ENCODE measurements at regions not wholly inside any gene's neighbourhood (a gene's known extent, or its start where the extent isn't known, plus 50 kb on each side); places are given as distances from the start of the nearest gene placed in this dataset.
A peak's percentile ranks its signal among the peaks of the same experiment; 100 is the strongest.

- Histone ChIP-seq H3K9me3 (ENCODE audit: insufficient read depth, low read depth, low read length) (no peaks in the 10 kb centered on the region), H3K27ac (ENCODE audit: low read depth, low read length) (no peak overlapping the region), H3K4me3 (ENCODE audit: low read length) (no peak overlapping the region), H3K9ac (ENCODE audit: low read depth, low read length) (no peak overlapping the region), H3K36me3 (ENCODE audit: insufficient read depth, low read length) (no peaks in the 10 kb centered on the region), H3K27me3 (ENCODE audit: insufficient read depth, low read length) (peaks cover 59% of the 10 kb centered on the region), H3K4me1 (ENCODE audit: insufficient read depth, low read length) (peaks cover 25% of the 10 kb centered on the region)
Observed at GRCh38 chr11:123362186-123362585, 67.9 kb upstream of the GRAMD1B start.

GRCh38 chr11:123361110-123361509, 69.0 kb upstream of the GRAMD1B start:
- 86% methylated on average over 1 of the region's 1 CpG for WGBS

GRCh38 chr11:123360267-123360936, 69.7 kb upstream of the GRAMD1B start:
- Histone ChIP-seq H3K36me3 (ENCODE audit: insufficient read depth, low read length) (no peaks in the 10 kb centered on the region), H3K9me3 (ENCODE audit: insufficient read depth, low read depth, low read length) (no peaks in the 10 kb centered on the region), H3K27me3 (ENCODE audit: insufficient read depth, low read length) (peaks cover 71% of the 10 kb centered on the region), H3K27ac (ENCODE audit: low read depth, low read length) (no peak overlapping the region), H3K9ac (ENCODE audit: low read depth, low read length) (no peak overlapping the region), H3K4me1 (ENCODE audit: insufficient read depth, low read length) (peaks cover 12% of the 10 kb centered on the region; the same call in 1 of the 2 replicates), H3K4me3 (ENCODE audit: low read length) (no peak overlapping the region)
- 95% methylated on average over 10 of the region's 10 CpGs for WGBS

More at GRCh38 chr11:123361110-123361509, 69.0 kb upstream of the GRAMD1B start:
- Histone ChIP-seq H3K4me1 (ENCODE audit: insufficient read depth, low read length) (peaks cover 19% of the 10 kb centered on the region), H3K27ac (ENCODE audit: low read depth, low read length) (no peak overlapping the region), H3K4me3 (ENCODE audit: low read length) (no peak overlapping the region), H3K27me3 (ENCODE audit: insufficient read depth, low read length) (peaks cover 70% of the 10 kb centered on the region), H3K9ac (ENCODE audit: low read depth, low read length) (no peak overlapping the region), H3K9me3 (ENCODE audit: insufficient read depth, low read depth, low read length) (no peaks in the 10 kb centered on the region), H3K36me3 (ENCODE audit: insufficient read depth, low read length) (no peaks in the 10 kb centered on the region)

DNA sequence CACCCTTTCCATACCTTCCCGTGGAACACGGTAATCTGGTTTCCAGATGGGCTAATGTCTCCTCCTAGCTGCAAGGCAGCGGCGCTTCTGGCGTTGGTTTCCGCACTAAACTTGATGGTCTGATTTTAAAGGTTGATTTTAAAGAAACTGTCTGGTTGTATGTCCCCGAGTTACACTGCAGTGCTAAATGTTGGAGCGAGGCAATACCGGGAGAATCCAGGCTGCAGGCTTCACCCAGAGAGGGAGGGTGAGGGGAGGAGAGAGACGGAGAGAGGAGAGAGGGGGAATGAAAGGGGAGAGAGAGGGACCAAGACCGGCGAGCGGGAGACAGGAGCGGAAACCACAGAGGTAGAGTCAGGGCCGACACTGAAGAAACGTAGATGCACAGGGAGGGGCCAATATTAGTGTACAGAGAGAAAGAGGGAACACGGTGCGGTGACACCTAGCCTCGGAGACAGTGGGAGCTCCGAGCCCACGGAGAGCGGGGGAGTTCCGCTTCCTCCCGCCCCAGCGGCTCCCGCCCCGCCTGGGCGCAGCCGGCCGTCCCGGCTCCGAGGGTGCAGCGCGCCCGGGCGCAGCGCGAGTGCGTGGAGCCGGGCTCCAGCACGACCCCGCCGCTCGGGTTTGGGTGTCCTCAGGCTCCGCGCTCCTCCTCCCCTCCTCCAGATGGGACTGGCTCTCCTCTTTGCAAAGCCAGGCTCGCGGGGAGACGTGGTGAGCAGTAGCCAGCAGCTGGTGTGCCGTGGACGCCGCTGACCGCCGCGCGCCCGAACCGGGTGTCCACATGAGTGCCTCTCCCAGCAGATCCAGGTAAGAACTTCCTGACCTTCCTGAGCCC, 71.9 kb upstream of the GRAMD1B start:
- H3K36me3 ChIP-seq (ENCODE audit: insufficient read depth, low read length) = no peaks in the 10 kb centered on the region
- peak overlapping the region; percentile 54 for H3K9ac ChIP-seq (ENCODE audit: low read depth, low read length)
- peak overlapping the region; percentile 77 for H3K4me3 ChIP-seq (ENCODE audit: low read length)
- peaks cover 11% of the 10 kb centered on the region; the same call in 1 of the 2 replicates for H3K4me1 ChIP-seq (ENCODE audit: insufficient read depth, low read length)
- no peaks in the 10 kb centered on the region for H3K9me3 ChIP-seq (ENCODE audit: insufficient read depth, low read depth, low read length)
- peaks cover 73% of the 10 kb centered on the region for H3K27me3 ChIP-seq (ENCODE audit: insufficient read depth, low read length)
- 1% methylated on average over 58 of the region's 58 CpGs for WGBS
- H3K27ac ChIP-seq (ENCODE audit: low read depth, low read length) = no peak overlapping the region

- Histone ChIP-seq H3K9ac (ENCODE audit: low read depth, low read length) (no peak overlapping the region), H3K36me3 (ENCODE audit: insufficient read depth, low read length) (no peaks in the 10 kb centered on the region), H3K27ac (ENCODE audit: low read depth, low read length) (no peak overlapping the region), H3K27me3 (ENCODE audit: insufficient read depth, low read length) (peaks cover 67% of the 10 kb centered on the region), H3K4me1 (ENCODE audit: insufficient read depth, low read length) (0 out of 2 replicates have a peak, but pooled peaks cover 5% of the 10 kb centered on the region), H3K4me3 (ENCODE audit: low read length) (peak overlapping the region; percentile 77), H3K9me3 (ENCODE audit: insufficient read depth, low read depth, low read length) (no peaks in the 10 kb centered on the region)
- WGBS = 65% methylated on average over 9 of the region's 9 CpGs
Observed at GRCh38 chr11:123357353-123357989, 72.6 kb upstream of the GRAMD1B start.

GRCh38 chr11:123356539-123356938, 73.5 kb upstream of the GRAMD1B start:
- no peak overlapping the region for H3K4me3 ChIP-seq (ENCODE audit: low read length)
- no peaks in the 10 kb centered on the region for H3K9me3 ChIP-seq (ENCODE audit: insufficient read depth, low read depth, low read length)
- WGBS = 89% methylated on average over 7 of the region's 7 CpGs
- H3K27me3 ChIP-seq (ENCODE audit: insufficient read depth, low read length) = peaks cover 57% of the 10 kb centered on the region
- H3K9ac ChIP-seq (ENCODE audit: low read depth, low read length) = no peak overlapping the region
- H3K27ac ChIP-seq (ENCODE audit: low read depth, low read length) = no peak overlapping the region
- no peaks in the 10 kb centered on the region for H3K36me3 ChIP-seq (ENCODE audit: insufficient read depth, low read length)
- peaks cover 9% of the 10 kb centered on the region for H3K4me1 ChIP-seq (ENCODE audit: insufficient read depth, low read length)

DNA sequence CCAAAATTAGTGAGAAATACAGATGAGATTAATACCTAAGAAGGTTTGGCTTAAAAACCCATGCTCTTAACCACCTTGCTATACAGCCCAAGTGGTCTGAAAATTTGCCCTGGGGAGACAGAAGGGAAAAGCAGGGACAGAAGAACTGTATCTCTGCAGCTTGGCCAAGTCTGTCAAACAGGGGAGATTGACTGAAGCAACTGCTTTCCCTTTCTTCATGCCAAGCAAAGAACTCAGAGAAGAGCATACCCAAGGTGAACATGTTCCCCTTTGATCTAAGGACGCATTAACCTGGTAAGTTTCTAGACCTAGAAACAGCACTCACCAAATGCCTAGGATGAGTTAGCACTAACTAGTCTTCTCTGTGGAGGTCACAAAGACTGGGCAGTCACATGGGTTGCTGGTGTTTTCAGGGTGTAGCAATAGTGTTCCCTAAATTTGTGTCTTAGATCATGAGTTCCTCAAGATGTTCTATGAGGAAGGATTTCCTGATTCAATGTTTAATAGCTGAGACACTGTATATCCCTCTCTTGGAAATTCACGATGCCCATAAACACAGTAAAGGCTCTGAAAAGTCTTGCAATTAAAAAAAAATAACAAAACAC, 75.6 kb upstream of the GRAMD1B start:
- Histone ChIP-seq H3K4me3 (ENCODE audit: low read length) (no peak overlapping the region), H3K9ac (ENCODE audit: low read depth, low read length) (no peak overlapping the region), H3K27ac (ENCODE audit: low read depth, low read length) (no peak overlapping the region), H3K27me3 (ENCODE audit: insufficient read depth, low read length) (peaks cover 39% of the 10 kb centered on the region), H3K4me1 (ENCODE audit: insufficient read depth, low read length) (peaks cover 15% of the 10 kb centered on the region), H3K36me3 (ENCODE audit: insufficient read depth, low read length) (no peaks in the 10 kb centered on the region), H3K9me3 (ENCODE audit: insufficient read depth, low read depth, low read length) (no peaks in the 10 kb centered on the region)
- 87% methylated on average over 2 of the region's 2 CpGs for WGBS

GRCh38 chr11:123351375-123351774, 78.7 kb upstream of the GRAMD1B start:
- 73% methylated on average over 6 of the region's 6 CpGs for WGBS
- H3K4me3 ChIP-seq (ENCODE audit: low read length) = no peak overlapping the region
- no peak overlapping the region for H3K9ac ChIP-seq (ENCODE audit: low read depth, low read length)
- H3K27ac ChIP-seq (ENCODE audit: low read depth, low read length) = no peak overlapping the region
- no peaks in the 10 kb centered on the region for H3K36me3 ChIP-seq (ENCODE audit: insufficient read depth, low read length)
- peaks cover 9% of the 10 kb centered on the region for H3K4me1 ChIP-seq (ENCODE audit: insufficient read depth, low read length)
- H3K27me3 ChIP-seq (ENCODE audit: insufficient read depth, low read length) = peaks cover 8% of the 10 kb centered on the region
- no peaks in the 10 kb centered on the region for H3K9me3 ChIP-seq (ENCODE audit: insufficient read depth, low read depth, low read length)

GRCh38 chr11:123349382-123349781, 80.7 kb upstream of the GRAMD1B start:
- Histone ChIP-seq H3K9me3 (ENCODE audit: insufficient read depth, low read depth, low read length) (no peaks in the 10 kb centered on the region), H3K36me3 (ENCODE audit: insufficient read depth, low read length) (no peaks in the 10 kb centered on the region), H3K27ac (ENCODE audit: low read depth, low read length) (no peak overlapping the region), H3K9ac (ENCODE audit: low read depth, low read length) (no peak overlapping the region), H3K27me3 (ENCODE audit: insufficient read depth, low read length) (no peaks in the 10 kb centered on the region), H3K4me1 (ENCODE audit: insufficient read depth, low read length) (peaks cover 9% of the 10 kb centered on the region), H3K4me3 (ENCODE audit: low read length) (no peak overlapping the region)
- WGBS = 95% methylated on average over 3 of the region's 3 CpGs

- H3K27ac ChIP-seq (ENCODE audit: low read depth, low read length) = no peak overlapping the region
- no peaks in the 10 kb centered on the region for H3K27me3 ChIP-seq (ENCODE audit: insufficient read depth, low read length)
- 73% methylated on average over 2 of the region's 2 CpGs for WGBS
- no peaks in the 10 kb centered on the region for H3K4me1 ChIP-seq (ENCODE audit: insufficient read depth, low read length)
- no peak overlapping the region for H3K4me3 ChIP-seq (ENCODE audit: low read length)
- H3K9me3 ChIP-seq (ENCODE audit: insufficient read depth, low read depth, low read length) = no peaks in the 10 kb centered on the region
- H3K9ac ChIP-seq (ENCODE audit: low read depth, low read length) = no peak overlapping the region
- H3K36me3 ChIP-seq (ENCODE audit: insufficient read depth, low read length) = no peaks in the 10 kb centered on the region
Observed at GRCh38 chr11:123344790-123345357, 85.2 kb upstream of the GRAMD1B start.
